HG03135 (cell line): ENCODE measurements at regions not wholly inside any gene's neighbourhood (a gene's known extent, or its start where the extent isn't known, plus 50 kb on each side); places are given as distances from the start of the nearest gene placed in this dataset.

Experiments
- ATAC-seq: cut with Tn5 transposase; IDR thresholded peaks from one replicate; pipeline ENCODE4 v1.9.1; 2021; ENCODE audit warnings: mild to moderate bottlenecking, moderate library complexity; ENCODE audit not compliant: unreplicated experiment

GRCh38 chr15:95269242-95270183 lies 1038.2 kb downstream of the MCTP2 start:
- ATAC-seq = no peak

DNA sequence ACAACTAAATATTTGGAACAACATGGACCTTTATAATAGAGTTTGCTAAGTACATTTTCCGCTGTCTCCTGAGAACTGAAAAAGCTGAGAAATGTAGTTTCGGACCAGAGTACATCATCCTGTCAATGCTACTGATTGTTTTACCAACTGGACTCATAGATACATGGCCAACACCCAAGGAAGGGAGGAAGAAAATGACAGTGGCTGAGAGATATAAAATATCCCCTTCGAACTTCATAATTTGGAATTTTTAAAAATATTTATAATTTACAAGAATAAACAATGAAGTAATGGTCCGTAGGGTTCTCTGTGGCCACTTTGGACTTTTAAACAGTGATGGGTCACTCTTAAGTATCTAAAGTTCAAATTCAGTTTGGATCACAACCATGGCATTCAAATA lies 1042.7 kb downstream of the MCTP2 start:
- no peak for ATAC-seq

DNA sequence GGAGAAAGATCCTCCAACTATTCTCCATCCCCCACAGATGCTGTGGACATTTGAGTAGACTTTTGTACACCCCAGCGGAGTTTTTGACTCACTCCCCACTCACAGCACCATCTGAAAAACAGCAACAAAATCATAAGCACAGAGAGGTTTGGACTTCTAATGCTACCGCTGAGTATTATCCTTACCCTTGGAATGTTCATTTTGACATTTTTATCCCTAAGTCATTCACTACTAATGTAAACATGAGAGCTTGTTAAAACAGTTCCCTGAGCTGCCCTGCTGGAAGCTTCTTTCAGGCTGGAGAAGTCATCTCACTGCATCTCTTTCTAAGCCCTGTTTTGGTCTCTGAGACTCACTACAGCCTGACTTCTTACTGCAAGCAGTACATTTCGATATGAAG lies 1045.9 kb downstream of the MCTP2 start:
- ATAC-seq = no peak

- no peak for ATAC-seq
These were observed 1047.3 kb downstream of the MCTP2 start for GRCh38 chr15:95278532-95279245.

GRCh38 chr15:95279277-95280019 lies 1048.1 kb downstream of the MCTP2 start:
- no peak for ATAC-seq

DNA sequence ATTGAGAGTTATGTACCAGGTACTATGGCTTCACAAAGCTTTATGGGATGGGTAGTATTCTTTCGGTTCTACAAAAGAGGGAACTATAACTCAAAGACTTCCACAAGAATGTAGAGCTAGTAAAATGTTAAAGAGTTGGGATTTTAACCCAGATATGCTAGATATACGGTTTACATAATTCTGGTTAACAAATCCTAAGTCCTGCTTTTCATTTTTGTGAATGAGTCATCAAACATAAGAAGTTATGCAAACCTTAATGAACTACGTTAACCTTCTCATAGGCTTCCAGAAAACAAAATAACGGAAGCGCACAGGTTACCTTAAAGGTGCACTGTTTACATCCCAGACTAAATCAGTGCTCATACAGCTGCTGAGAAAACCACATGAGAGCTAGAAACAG lies 1049.3 kb downstream of the MCTP2 start:
- ATAC-seq = no peak

DNA sequence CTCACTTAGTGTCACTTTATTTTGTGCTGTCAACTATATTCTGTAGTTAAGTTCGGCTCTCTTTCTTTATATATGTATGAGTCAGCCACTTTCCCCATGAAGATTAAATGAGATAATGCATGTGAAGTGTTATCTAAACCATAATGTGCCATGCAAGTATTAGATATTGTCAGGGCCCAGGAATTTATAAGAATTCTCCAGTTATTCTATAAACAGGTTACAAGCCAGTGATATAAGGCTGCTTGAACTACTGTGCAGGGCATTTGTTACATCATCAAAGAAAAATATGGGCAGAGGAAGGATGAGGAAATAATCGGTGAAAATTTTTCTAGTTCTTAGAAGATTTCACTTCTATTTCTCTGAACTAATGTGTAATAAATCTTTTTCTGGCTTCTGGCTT lies 1049.0 kb upstream of the NR2F2 start:
- ATAC-seq = no peak

GRCh38 chr15:95284492-95284891 lies 1046.0 kb upstream of the NR2F2 start:
- ATAC-seq = no peak

- ATAC-seq = no peak
These were observed 1045.5 kb upstream of the NR2F2 start for GRCh38 chr15:95284933-95285421.

GRCh38 chr15:95286352-95286880 lies 1044.1 kb upstream of the NR2F2 start:
- ATAC-seq = no peak

DNA sequence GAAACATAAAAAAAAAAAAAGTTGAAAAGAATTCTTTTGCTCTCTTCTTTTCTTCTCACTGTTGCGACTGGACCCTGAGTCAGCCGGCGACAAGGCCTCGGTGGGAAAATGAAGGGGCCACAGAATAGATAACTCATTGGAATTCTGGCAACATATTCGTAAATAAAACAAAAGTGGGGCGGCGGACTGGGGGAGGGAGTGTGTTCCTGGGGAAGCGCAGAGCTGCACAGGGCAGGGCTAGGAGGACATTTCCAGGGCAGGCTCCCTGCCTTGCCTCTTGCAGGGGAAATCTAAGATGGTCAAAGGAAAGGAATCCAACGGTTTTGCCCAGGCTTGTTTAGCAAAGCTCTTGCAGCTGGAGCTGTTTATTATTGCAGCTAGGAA lies 1042.8 kb upstream of the NR2F2 start:
- ATAC-seq = no peak

DNA sequence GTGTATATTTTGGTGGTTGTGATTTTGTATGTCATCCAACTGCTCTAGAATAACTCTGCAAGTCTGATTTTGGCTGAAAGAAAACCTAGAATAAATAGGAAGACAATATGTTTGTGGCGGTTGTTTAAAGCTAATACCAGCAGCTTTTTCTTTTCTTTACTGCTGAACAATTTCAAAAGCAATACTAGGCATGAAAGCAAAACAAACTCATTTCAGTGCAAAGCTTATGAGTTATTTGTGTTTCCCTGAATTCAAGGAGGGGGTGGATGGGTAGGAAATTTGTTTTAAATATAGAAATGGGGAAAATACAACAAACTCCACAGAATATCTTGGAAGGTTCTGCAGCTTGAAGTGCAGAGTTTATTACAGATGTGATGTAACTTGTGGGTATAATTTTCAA lies 1041.9 kb upstream of the NR2F2 start:
- ATAC-seq = no peak

GRCh38 chr15:95290176-95290974 lies 1040.1 kb upstream of the NR2F2 start:
- ATAC-seq = no peak

DNA sequence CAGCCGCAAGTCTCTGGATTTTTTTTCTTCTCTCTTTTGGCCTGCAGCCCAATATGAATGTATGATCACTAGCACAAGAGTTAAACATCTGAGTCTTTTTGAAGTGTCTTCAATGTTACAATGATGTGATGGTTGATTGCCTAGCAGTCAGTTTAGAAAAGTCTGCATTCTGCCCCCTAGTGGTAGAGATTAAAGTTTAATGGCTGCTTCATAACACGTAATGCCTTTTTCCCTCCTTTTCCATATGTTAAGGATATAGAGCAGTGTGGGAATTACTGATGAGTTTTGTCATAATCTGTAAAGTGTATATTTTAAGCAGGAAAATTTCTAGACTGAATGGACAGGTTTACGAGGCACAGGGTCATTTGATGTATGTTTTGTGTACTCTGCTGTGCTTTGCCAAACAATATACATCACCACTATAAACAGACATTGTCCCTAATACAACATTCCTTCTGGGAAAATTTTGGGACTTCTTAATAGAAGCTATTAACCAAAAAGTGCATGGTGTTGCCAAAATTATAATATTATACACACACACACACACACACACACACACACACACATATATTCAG lies 1038.5 kb upstream of the NR2F2 start:
- ATAC-seq = no peak

GRCh38 chr15:95292785-95293450 lies 1037.6 kb upstream of the NR2F2 start:
- no peak for ATAC-seq

GRCh38 chr15:95293456-95294031 lies 1037.0 kb upstream of the NR2F2 start:
- ATAC-seq = no peak

DNA sequence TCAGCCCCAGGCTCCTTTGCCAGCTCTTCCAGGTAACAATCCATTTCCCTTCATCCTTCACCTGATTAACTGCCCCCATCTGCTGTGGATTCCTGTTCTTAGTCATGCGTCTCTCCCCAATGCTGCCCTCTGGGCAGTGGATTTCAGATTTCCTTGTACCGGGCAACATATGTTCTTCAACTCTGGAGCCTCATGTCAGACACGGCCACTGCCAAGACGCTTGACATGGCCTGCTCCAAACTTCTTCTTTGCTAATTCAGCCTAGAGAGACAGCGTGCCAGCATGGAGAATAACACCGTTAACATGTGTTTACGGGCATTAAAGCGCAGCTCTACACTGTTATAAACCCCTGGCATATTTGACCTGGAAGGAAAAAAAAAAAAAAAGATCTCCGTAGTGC lies 1035.1 kb upstream of the NR2F2 start:
- no peak for ATAC-seq

DNA sequence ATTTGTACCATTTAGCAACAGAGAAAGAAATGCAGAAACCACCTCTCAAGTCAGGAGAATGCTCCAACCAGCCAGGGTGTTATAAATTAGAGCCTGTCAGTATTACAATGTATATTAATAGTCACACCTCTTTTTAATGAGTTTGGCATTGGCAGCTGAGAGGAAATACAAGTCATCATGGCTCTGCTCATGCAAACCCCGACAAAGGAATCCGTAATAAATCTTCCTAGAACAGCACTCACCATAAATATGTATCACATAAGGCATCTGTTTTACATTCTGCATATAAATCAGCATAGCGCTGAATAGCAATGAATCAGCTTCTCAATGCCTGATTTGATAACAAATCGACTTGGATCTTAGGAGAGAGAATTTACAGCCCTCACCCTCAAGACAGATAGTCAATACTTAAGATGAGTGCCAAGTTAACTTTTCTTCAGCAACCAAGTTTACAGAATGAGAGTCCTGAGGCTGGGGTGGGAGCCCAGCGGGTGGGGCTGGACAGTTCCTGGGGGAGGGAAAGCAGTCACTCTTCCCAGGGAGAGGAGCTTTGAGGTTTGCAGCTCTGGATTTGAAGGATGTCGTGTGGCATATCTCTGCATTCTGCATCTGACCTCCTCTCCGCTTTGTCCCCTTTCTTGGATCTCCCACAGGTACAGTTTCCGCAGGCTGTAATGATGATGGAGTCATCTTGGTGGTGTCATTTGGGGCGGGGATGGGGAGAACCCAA lies 1034.4 kb upstream of the NR2F2 start:
- no peak for ATAC-seq
